Nephron (organoid): ENCODE measurements at regions not wholly inside any gene's neighbourhood (a gene's known extent, or its start where the extent isn't known, plus 50 kb on each side); places are given as distances from the start of the nearest gene placed in this dataset.

ENCODE experiments used
- H3K27ac Mint-ChIP-seq, 3 experiments: 2 replicates each; pipeline ENCODE4 v1.8.0; 2020; ENCODE audit warnings: mixed read lengths in 3 of 3, mild to moderate bottlenecking in 2 of 3, moderate library complexity in 1 of 3
- H3K27me3 Mint-ChIP-seq: 2 replicates; pipeline ENCODE4 v1.8.0; 2021; ENCODE audit warnings: low read depth, mild to moderate bottlenecking, moderate library complexity, mixed read lengths
- H3K36me3 Mint-ChIP-seq: 2 replicates; pipeline ENCODE4 v1.8.0; 2020; ENCODE audit warnings: low read depth, mixed read lengths
- H3K4me1 Mint-ChIP-seq: 2 replicates; pipeline ENCODE4 v1.8.0; 2020; ENCODE audit warnings: mixed read lengths
- H3K4me3 Mint-ChIP-seq, 3 experiments: 2 replicates each; pipeline ENCODE4 v1.8.0; 2020; ENCODE audit warnings: mild to moderate bottlenecking in 3 of 3, mixed read lengths in 3 of 3, moderate library complexity in 2 of 3
- H3K9me3 Mint-ChIP-seq: 2 replicates; pipeline ENCODE4 v1.8.0; 2020; ENCODE audit warnings: mixed read lengths
- CTCF ChIP-seq, 3 experiments: fragments of 200-600 bp; sonication (generic); IDR thresholded peaks; one replicate each; pipeline ENCODE4 v1.5.0; 2021; ENCODE audit warnings: antibody characterized with exemption in 3 of 3; ENCODE audit not compliant: unreplicated experiment in 3 of 3

GRCh38 chr20:19881080-19881840 is 123.2 kb downstream of the RIN2 start:
- Mint-ChIP-seq H3K4me1 (peaks cover 13% of the 10 kb centered on the region), H3K27me3 (no peaks in the 10 kb centered on the region), H3K9me3 (no peaks in the 10 kb centered on the region), H3K4me3 (no peak overlapping the region), H3K36me3 (peaks cover 26% of the 10 kb centered on the region), H3K27ac (no peak overlapping the region)
- TF ChIP-seq CTCF (IDR thresholded peaks at IDR 0.05; ENCODE audit: unreplicated experiment in 3 of 3), result no peak

- Mint-ChIP-seq H3K9me3 (no peaks in the 10 kb centered on the region), H3K4me1 (peaks cover 18% of the 10 kb centered on the region), H3K27ac (no peak overlapping the region), H3K27me3 (no peaks in the 10 kb centered on the region), H3K4me3 (no peak overlapping the region), H3K36me3 (peaks cover 26% of the 10 kb centered on the region)
- TF ChIP-seq CTCF (IDR thresholded peaks at IDR 0.05; ENCODE audit: unreplicated experiment in 3 of 3), result no peak
Observed at GRCh38 chr20:19881990-19882389, 123.9 kb downstream of the RIN2 start.

- TF ChIP-seq CTCF (IDR thresholded peaks at IDR 0.05; ENCODE audit: unreplicated experiment in 3 of 3), result no peak
- Mint-ChIP-seq H3K27me3 (no peaks in the 10 kb centered on the region), H3K4me1 (peaks cover 21% of the 10 kb centered on the region), H3K4me3 (no peak overlapping the region), H3K36me3 (peaks cover 22% of the 10 kb centered on the region), H3K9me3 (no peaks in the 10 kb centered on the region), H3K27ac (no peak overlapping the region)
Observed at GRCh38 chr20:19882446-19882845, 124.4 kb downstream of the RIN2 start.

GRCh38 chr20:19883501-19883900 is 125.4 kb downstream of the RIN2 start:
- TF ChIP-seq CTCF (IDR thresholded peaks at IDR 0.05; ENCODE audit: unreplicated experiment in 3 of 3), result no peak
- H3K4me3 Mint-ChIP-seq, result no peak overlapping the region
- H3K9me3 Mint-ChIP-seq, result no peaks in the 10 kb centered on the region
- H3K36me3 Mint-ChIP-seq, result peaks cover 20% of the 10 kb centered on the region
- no peak overlapping the region for H3K27ac Mint-ChIP-seq
- no peaks in the 10 kb centered on the region for H3K27me3 Mint-ChIP-seq
- H3K4me1 Mint-ChIP-seq, result peaks cover 31% of the 10 kb centered on the region

GRCh38 chr20:19885594-19885938 is 127.5 kb downstream of the RIN2 start:
- H3K27me3 Mint-ChIP-seq, result no peaks in the 10 kb centered on the region
- no peak for TF ChIP-seq CTCF (IDR thresholded peaks at IDR 0.05; ENCODE audit: unreplicated experiment in 3 of 3)
- no peak overlapping the region for H3K27ac Mint-ChIP-seq
- H3K9me3 Mint-ChIP-seq, result no peaks in the 10 kb centered on the region
- H3K36me3 Mint-ChIP-seq, result peaks cover 15% of the 10 kb centered on the region
- no peak overlapping the region for H3K4me3 Mint-ChIP-seq
- peaks cover 47% of the 10 kb centered on the region for H3K4me1 Mint-ChIP-seq
